GM23248 (cell line): ENCODE measurements at regions not wholly inside any gene's neighbourhood (a gene's known extent, or its start where the extent isn't known, plus 50 kb on each side); places are given as distances from the start of the nearest gene placed in this dataset.

Experiments
- DNase-seq: peaks from one replicate; pipeline ENCODE4 v3.0.0-alpha.2; 2015
- H2AFZ ChIP-seq: fragments of 200-600 bp; sonication (generic); 2 replicates; pipeline ENCODE4 v1.6.1; 2016; ENCODE audit warnings: antibody characterized with exemption
- H3F3A ChIP-seq: fragments of 200-600 bp; sonication (generic); 2 replicates; pipeline ENCODE4 v1.6.1; 2016; ENCODE audit warnings: mild to moderate bottlenecking, antibody characterized with exemption, mixed run types; ENCODE audit not compliant: insufficient read depth
- H3K27ac ChIP-seq: fragments of 200-600 bp; sonication (generic); 2 replicates; pipeline ENCODE4 v1.5.1; 2016; ENCODE audit warnings: mild to moderate bottlenecking
- H3K27me3 ChIP-seq: fragments of 200-600 bp; sonication (generic); replicated peaks from 2 replicates; pipeline ENCODE4 v1.6.1; 2016; ENCODE audit warnings: mild to moderate bottlenecking; ENCODE audit not compliant: insufficient read depth
- H3K36me3 ChIP-seq: fragments of 200-600 bp; sonication (generic); 2 replicates; pipeline ENCODE4 v1.6.1; 2016; ENCODE audit warnings: low read depth, mild to moderate bottlenecking
- H3K4me1 ChIP-seq: fragments of 200-600 bp; sonication (generic); 2 replicates; pipeline ENCODE4 v1.6.1; 2016; ENCODE audit warnings: mild to moderate bottlenecking; ENCODE audit not compliant: insufficient read depth
- H3K4me2 ChIP-seq: fragments of 200-600 bp; sonication (generic); one replicate; pipeline ENCODE4 v1.6.1; 2016; ENCODE audit warnings: mild to moderate bottlenecking; ENCODE audit not compliant: unreplicated experiment
- H3K4me3 ChIP-seq: fragments of 200-600 bp; sonication (generic); 2 replicates; pipeline ENCODE4 v1.5.1; 2016; ENCODE audit warnings: mild to moderate bottlenecking
- H3K79me2 ChIP-seq: fragments of 200-600 bp; sonication (generic); 2 replicates; pipeline ENCODE4 v1.6.1; 2016; ENCODE audit warnings: mild to moderate bottlenecking; ENCODE audit not compliant: insufficient read depth
- H3K9ac ChIP-seq: fragments of 200-600 bp; sonication (generic); 2 replicates; pipeline ENCODE4 v1.6.1; 2016; ENCODE audit warnings: mild to moderate bottlenecking
- H3K9me2 ChIP-seq: fragments of 200-600 bp; sonication (generic); 2 replicates; pipeline ENCODE4 v1.6.1; 2016; ENCODE audit warnings: mixed run types, mild to moderate bottlenecking, moderate library complexity; ENCODE audit not compliant: insufficient read depth
- H3K9me3 ChIP-seq: fragments of 200-600 bp; sonication (generic); one replicate; pipeline ENCODE4 v1.6.1; 2017; ENCODE audit warnings: low read depth
- H4K20me1 ChIP-seq: fragments of 200-600 bp; sonication (generic); 2 replicates; pipeline ENCODE4 v1.6.0; 2016; ENCODE audit not compliant: insufficient read depth
- EZH2 ChIP-seq: fragments of 200-600 bp; sonication (generic); IDR thresholded peaks from 2 replicates; pipeline ENCODE4 v1.6.1; 2018; ENCODE audit warnings: antibody characterized with exemption, mild to moderate bottlenecking; ENCODE audit not compliant: insufficient read depth, poor library complexity, severe bottlenecking
- EZH2phosphoT487 ChIP-seq: fragments of 200-600 bp; sonication (generic); IDR thresholded peaks from 2 replicates; pipeline ENCODE4 v1.6.1; 2018; ENCODE audit warnings: antibody characterized with exemption, moderate library complexity, mild to moderate bottlenecking, low read depth; ENCODE audit not compliant: insufficient read depth
- WGBS, 2 experiments: methylation state at CpG; one replicate each; pipeline ENCODE4 v1.1.6; 2015 to 2017; ENCODE audit warnings: low lambda C conversion rate in 2 of 2, low coverage in 1 of 2; ENCODE audit errors: missing lambda C conversion rate in 2 of 2; 5-methylcytosine and 5-hydroxymethylcytosine counted together
- in situ Hi-C: fragments of 300-500 bp; cut with MboI; formaldehyde crosslinking; loops from 2 replicates; pipeline ENCODE4 v1.15.0; 2020

GRCh38 chr10:128512767-128513166 is 386.5 kb upstream of the MKI67 start:
- H2AFZ ChIP-seq = no peak overlapping the region
- WGBS, 2 experiments = 39 to 43% methylated on average over 7 of the region's 7 CpGs
- no peak overlapping the region for H3K27ac ChIP-seq
- no peak overlapping the region for H3K4me3 ChIP-seq
- no peaks in the 10 kb centered on the region for H3K4me1 ChIP-seq
- TF ChIP-seq EZH2 (no peak), EZH2phosphoT487 (no peak)
- no peaks in the 10 kb centered on the region for H3K36me3 ChIP-seq
- DNase-seq = no peak
- H3K27me3 ChIP-seq = no peaks in the 10 kb centered on the region
- no peaks in the 10 kb centered on the region for H3K9me2 ChIP-seq
- H3K79me2 ChIP-seq = no peaks in the 10 kb centered on the region
- no peaks in the 10 kb centered on the region for H4K20me1 ChIP-seq
- H3K9me3 ChIP-seq = no peaks in the 10 kb centered on the region
- no peak overlapping the region for H3K9ac ChIP-seq
- H3F3A ChIP-seq = no peaks in the 10 kb centered on the region
- H3K4me2 ChIP-seq = no peak overlapping the region
- in situ Hi-C loops = no loop called here

- H2AFZ ChIP-seq = no peak overlapping the region
- H3F3A ChIP-seq = no peaks in the 10 kb centered on the region
- DNase-seq = no peak
- no peak overlapping the region for H3K9ac ChIP-seq
- in situ Hi-C loops = no loop called here
- H3K9me3 ChIP-seq = no peaks in the 10 kb centered on the region
- no peaks in the 10 kb centered on the region for H3K4me1 ChIP-seq
- H4K20me1 ChIP-seq = no peaks in the 10 kb centered on the region
- no peak overlapping the region for H3K4me2 ChIP-seq
- no peaks in the 10 kb centered on the region for H3K27me3 ChIP-seq
- 34% methylated on average over 6 of the region's 6 CpGs for WGBS, 2 experiments
- H3K27ac ChIP-seq = no peak overlapping the region
- TF ChIP-seq EZH2 (no peak), EZH2phosphoT487 (no peak)
- H3K9me2 ChIP-seq = no peaks in the 10 kb centered on the region
- no peaks in the 10 kb centered on the region for H3K79me2 ChIP-seq
- no peak overlapping the region for H3K4me3 ChIP-seq
- no peaks in the 10 kb centered on the region for H3K36me3 ChIP-seq
These were observed 388.3 kb upstream of the MKI67 start for GRCh38 chr10:128514536-128514935.

GRCh38 chr10:128516180-128516579 is 390.0 kb upstream of the MKI67 start:
- H3K9me3 ChIP-seq = no peaks in the 10 kb centered on the region
- H3K27me3 ChIP-seq = no peaks in the 10 kb centered on the region
- no peaks in the 10 kb centered on the region for H3K4me1 ChIP-seq
- H3F3A ChIP-seq = no peaks in the 10 kb centered on the region
- no peak for DNase-seq
- H3K36me3 ChIP-seq = no peaks in the 10 kb centered on the region
- no peak overlapping the region for H3K4me3 ChIP-seq
- no peak overlapping the region for H3K27ac ChIP-seq
- no peak overlapping the region for H2AFZ ChIP-seq
- no peak overlapping the region for H3K4me2 ChIP-seq
- in situ Hi-C loops = no loop called here
- H4K20me1 ChIP-seq = no peaks in the 10 kb centered on the region
- H3K9ac ChIP-seq = no peak overlapping the region
- no peak for TF ChIP-seq EZH2phosphoT487
- TF ChIP-seq EZH2 = no peak
- no peaks in the 10 kb centered on the region for H3K79me2 ChIP-seq
- 31 to 32% methylated on average over 3 of the region's 3 CpGs for WGBS, 2 experiments
- H3K9me2 ChIP-seq = no peaks in the 10 kb centered on the region

- no peak overlapping the region for H3K4me2 ChIP-seq
- no peaks in the 10 kb centered on the region for H3K4me1 ChIP-seq
- no peaks in the 10 kb centered on the region for H3K9me2 ChIP-seq
- H4K20me1 ChIP-seq = no peaks in the 10 kb centered on the region
- WGBS, 2 experiments = 19 to 24% methylated on average over 11 of the region's 11 CpGs
- no peaks in the 10 kb centered on the region for H3K9me3 ChIP-seq
- no peak overlapping the region for H2AFZ ChIP-seq
- no peaks in the 10 kb centered on the region for H3K27me3 ChIP-seq
- no peaks in the 10 kb centered on the region for H3K79me2 ChIP-seq
- in situ Hi-C loops = no loop called here
- TF ChIP-seq EZH2phosphoT487 = no peak
- no peak for TF ChIP-seq EZH2
- no peaks in the 10 kb centered on the region for H3F3A ChIP-seq
- no peak overlapping the region for H3K9ac ChIP-seq
- no peak overlapping the region for H3K4me3 ChIP-seq
- no peak overlapping the region for H3K27ac ChIP-seq
- DNase-seq = no peak
- no peaks in the 10 kb centered on the region for H3K36me3 ChIP-seq
These were observed 390.9 kb upstream of the MKI67 start for GRCh38 chr10:128517167-128517566.

- H3F3A ChIP-seq = no peaks in the 10 kb centered on the region
- 18 to 19% methylated on average over 11 of the region's 11 CpGs for WGBS, 2 experiments
- no peak for DNase-seq
- H3K36me3 ChIP-seq = no peaks in the 10 kb centered on the region
- in situ Hi-C loops = no loop called here
- H3K4me3 ChIP-seq = no peak overlapping the region
- no peak overlapping the region for H2AFZ ChIP-seq
- H3K9me3 ChIP-seq = no peaks in the 10 kb centered on the region
- H3K9me2 ChIP-seq = no peaks in the 10 kb centered on the region
- H3K4me2 ChIP-seq = no peak overlapping the region
- H4K20me1 ChIP-seq = no peaks in the 10 kb centered on the region
- H3K27ac ChIP-seq = no peak overlapping the region
- H3K79me2 ChIP-seq = no peaks in the 10 kb centered on the region
- H3K4me1 ChIP-seq = no peaks in the 10 kb centered on the region
- TF ChIP-seq EZH2 (no peak), EZH2phosphoT487 (no peak)
- H3K9ac ChIP-seq = no peak overlapping the region
- no peaks in the 10 kb centered on the region for H3K27me3 ChIP-seq
These were observed 391.8 kb upstream of the MKI67 start for GRCh38 chr10:128518000-128518399.
